GM21717 (cell line): ENCODE measurements at regions not wholly inside any gene's neighbourhood (a gene's known extent, or its start where the extent isn't known, plus 50 kb on each side); places are given as distances from the start of the nearest gene placed in this dataset.

ENCODE experiments used
- ATAC-seq: cut with Tn5 transposase; IDR thresholded peaks from one replicate; pipeline ENCODE4 v1.9.1; 2021; ENCODE audit warnings: mild to moderate bottlenecking, moderate library complexity; ENCODE audit not compliant: unreplicated experiment

- ATAC-seq: no peak
Observed at GRCh38 chr18:40048886-40049650, 1906.0 kb upstream of the PIK3C3 start.

GRCh38 chr18:40048253-40048652, 1906.8 kb upstream of the PIK3C3 start:
- ATAC-seq: no peak

GRCh38 chr18:40046596-40046995, 1908.4 kb upstream of the PIK3C3 start:
- ATAC-seq: no peak

GRCh38 chr18:40041951-40042350, 1913.1 kb upstream of the PIK3C3 start:
- ATAC-seq: no peak

- ATAC-seq: no peak
Observed at GRCh38 chr18:40040574-40040973, 1914.5 kb upstream of the PIK3C3 start.

- no peak for ATAC-seq
Observed at GRCh38 chr18:40037356-40037755, 1917.7 kb upstream of the PIK3C3 start.

GRCh38 chr18:40036861-40037260, 1918.2 kb upstream of the PIK3C3 start:
- ATAC-seq: no peak

- ATAC-seq: no peak
Observed at GRCh38 chr18:40035966-40036365, 1919.1 kb upstream of the PIK3C3 start.

- no peak for ATAC-seq
Observed at GRCh38 chr18:40032076-40032475, 1923.0 kb upstream of the PIK3C3 start.

- no peak for ATAC-seq
Observed at GRCh38 chr18:40031435-40031834, 1923.6 kb upstream of the PIK3C3 start.

- no peak for ATAC-seq
Observed at GRCh38 chr18:40019797-40020392, 1935.1 kb upstream of the PIK3C3 start.

- ATAC-seq: no peak
Observed at GRCh38 chr18:40018266-40018665, 1936.8 kb upstream of the PIK3C3 start.

- ATAC-seq: no peak
Observed at GRCh38 chr18:40017021-40017420, 1938.0 kb upstream of the PIK3C3 start.

- ATAC-seq: no peak
Observed at GRCh38 chr18:40016405-40016804, 1938.6 kb upstream of the PIK3C3 start.

GRCh38 chr18:40013001-40013609, 1941.9 kb upstream of the PIK3C3 start:
- no peak for ATAC-seq

- ATAC-seq: no peak
Observed at GRCh38 chr18:40011201-40011600, 1943.8 kb upstream of the PIK3C3 start.

- ATAC-seq: no peak
Observed at GRCh38 chr18:40006634-40007033, 1948.4 kb upstream of the PIK3C3 start.

GRCh38 chr18:40004246-40004645, 1950.8 kb upstream of the PIK3C3 start:
- ATAC-seq: no peak

- no peak for ATAC-seq
Observed at GRCh38 chr18:39998317-39998716, 1956.7 kb upstream of the PIK3C3 start.

- no peak for ATAC-seq
Observed at GRCh38 chr18:39994498-39994897, 1960.5 kb upstream of the PIK3C3 start.

- ATAC-seq: no peak
Observed at GRCh38 chr18:39991696-39992265, 1963.3 kb upstream of the PIK3C3 start.

- ATAC-seq: no peak
Observed at GRCh38 chr18:39990540-39990939, 1964.5 kb upstream of the PIK3C3 start.
